ENCODE measurements at regions not wholly inside any gene's neighbourhood (a gene's known extent, or its start where the extent isn't known, plus 50 kb on each side); places are given as distances from the start of the nearest gene placed in this dataset.

- Histone ChIP-seq H3K27me3 (replicated peaks; ENCODE audit: insufficient read depth, low read depth, low read length, poor library complexity) (no peaks in the 10 kb centered on the region), H3K4me1 (ENCODE audit: insufficient read depth, low read length, poor library complexity, severe bottlenecking) (no peaks in the 10 kb centered on the region), H3K27ac (ENCODE audit: low read depth, low read length, poor library complexity, severe bottlenecking) (no peak overlapping the region), H3K36me3 (ENCODE audit: insufficient read depth, low read length, poor library complexity, severe bottlenecking) (no peaks in the 10 kb centered on the region), H3K9me3 (ENCODE audit: low read depth, low read length, poor library complexity, severe bottlenecking) (no peaks in the 10 kb centered on the region), H3K4me3 (ENCODE audit: low read depth, low read length, poor library complexity, severe bottlenecking) (no peak overlapping the region)
- TF ChIP-seq EZH2 (IDR thresholded peaks at IDR 0.05; ENCODE audit: borderline replicate concordance, low read depth, low read length, poor library complexity, severe bottlenecking) = no peak
- TF ChIP-seq CTCF (conservative IDR thresholded peaks at IDR 0.05; ENCODE audit: low read depth, low read length) = no peak
- DNase-seq (ENCODE audit: low spot score) = no peak
- intact Hi-C loops (cut with micrococcal nuclease; ENCODE audit: unreplicated experiment) = no loop called here
- no TSS peak for BruUV-seq (replicated peaks)
- ChIA-PET CTCF (no interaction called here), POLR2A (ENCODE audit: low non-redundant PET) (no interaction called here)
These were observed 170.3 kb upstream of the CXCR4 start for GRCh38 chr2:136288249-136288648.

GRCh38 chr2:136286423-136286822, 168.5 kb upstream of the CXCR4 start:
- Histone ChIP-seq H3K4me3 (ENCODE audit: low read depth, low read length, poor library complexity, severe bottlenecking) (no peak overlapping the region), H3K4me1 (ENCODE audit: insufficient read depth, low read length, poor library complexity, severe bottlenecking) (no peaks in the 10 kb centered on the region), H3K27me3 (replicated peaks; ENCODE audit: insufficient read depth, low read depth, low read length, poor library complexity) (no peaks in the 10 kb centered on the region), H3K27ac (ENCODE audit: low read depth, low read length, poor library complexity, severe bottlenecking) (no peak overlapping the region), H3K9me3 (ENCODE audit: low read depth, low read length, poor library complexity, severe bottlenecking) (no peaks in the 10 kb centered on the region), H3K36me3 (ENCODE audit: insufficient read depth, low read length, poor library complexity, severe bottlenecking) (no peaks in the 10 kb centered on the region)
- intact Hi-C loops (cut with micrococcal nuclease; ENCODE audit: unreplicated experiment) = no loop called here
- no peak for DNase-seq (ENCODE audit: low spot score)
- no TSS peak for BruUV-seq (replicated peaks)
- no peak for TF ChIP-seq EZH2 (IDR thresholded peaks at IDR 0.05; ENCODE audit: borderline replicate concordance, low read depth, low read length, poor library complexity, severe bottlenecking)
- no peak for TF ChIP-seq CTCF (conservative IDR thresholded peaks at IDR 0.05; ENCODE audit: low read depth, low read length)
- CTCF ChIA-PET = no interaction called here
- POLR2A ChIA-PET (ENCODE audit: low non-redundant PET) = no interaction called here

- no peaks in the 10 kb centered on the region for H3K4me1 ChIP-seq (ENCODE audit: insufficient read depth, low read length, poor library complexity, severe bottlenecking)
- no peak overlapping the region for H3K4me3 ChIP-seq (ENCODE audit: low read depth, low read length, poor library complexity, severe bottlenecking)
- TF ChIP-seq CTCF (conservative IDR thresholded peaks at IDR 0.05; ENCODE audit: low read depth, low read length) (no peak), EZH2 (IDR thresholded peaks at IDR 0.05; ENCODE audit: borderline replicate concordance, low read depth, low read length, poor library complexity, severe bottlenecking) (no peak)
- no peak for DNase-seq (ENCODE audit: low spot score)
- CTCF ChIA-PET = no interaction called here
- no peaks in the 10 kb centered on the region for H3K9me3 ChIP-seq (ENCODE audit: low read depth, low read length, poor library complexity, severe bottlenecking)
- intact Hi-C loops (cut with micrococcal nuclease; ENCODE audit: unreplicated experiment) = no loop called here
- no peaks in the 10 kb centered on the region for H3K27me3 ChIP-seq (replicated peaks; ENCODE audit: insufficient read depth, low read depth, low read length, poor library complexity)
- POLR2A ChIA-PET (ENCODE audit: low non-redundant PET) = interaction anchor here (0.8 kb wide), 1 partner anchor 1873 kb away, joined by 4 read pairs; no protein-coding TSS in a partner anchor
- no peaks in the 10 kb centered on the region for H3K36me3 ChIP-seq (ENCODE audit: insufficient read depth, low read length, poor library complexity, severe bottlenecking)
- no TSS peak for BruUV-seq (replicated peaks)
- H3K27ac ChIP-seq (ENCODE audit: low read depth, low read length, poor library complexity, severe bottlenecking) = no peak overlapping the region
These were observed 166.5 kb upstream of the CXCR4 start for GRCh38 chr2:136284226-136285119.
